ENCODE measurements at regions not wholly inside any gene's neighbourhood (a gene's known extent, or its start where the extent isn't known, plus 50 kb on each side); places are given as distances from the start of the nearest gene placed in this dataset.

DNA sequence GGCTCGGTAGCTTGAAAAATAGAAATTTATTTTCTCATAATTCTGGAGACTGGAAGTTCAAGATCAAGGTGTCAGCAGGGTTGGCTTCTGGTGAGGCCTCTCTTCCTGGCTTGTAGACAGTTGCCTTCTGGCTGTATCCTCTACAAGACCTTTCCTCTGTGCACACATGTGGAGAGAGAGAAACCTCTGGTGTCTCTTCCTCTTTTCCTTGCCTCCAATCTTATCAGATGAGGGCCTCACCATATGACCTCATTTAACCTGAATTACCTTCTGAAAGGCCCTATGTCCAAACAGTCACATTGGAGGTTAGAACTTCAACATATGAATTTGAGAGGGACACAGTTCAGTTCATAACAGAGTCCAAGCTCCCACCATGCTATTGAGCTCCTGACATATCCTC lies 166.4 kb downstream of the TTC8 start:
- no peak for ATAC-seq (ENCODE audit: low read depth)
- Mint-ChIP-seq H3K27me3 (peaks cover 10% of the 10 kb centered on the region), H3K4me3 (no peak overlapping the region), H3K4me1 (no peaks in the 10 kb centered on the region), H3K36me3 (no peaks in the 10 kb centered on the region), H3K9me3 (no peaks in the 10 kb centered on the region), H3K27ac (no peak overlapping the region)
- no peak for DNase-seq (ENCODE audit: low spot score in 2 of 2)

DNA sequence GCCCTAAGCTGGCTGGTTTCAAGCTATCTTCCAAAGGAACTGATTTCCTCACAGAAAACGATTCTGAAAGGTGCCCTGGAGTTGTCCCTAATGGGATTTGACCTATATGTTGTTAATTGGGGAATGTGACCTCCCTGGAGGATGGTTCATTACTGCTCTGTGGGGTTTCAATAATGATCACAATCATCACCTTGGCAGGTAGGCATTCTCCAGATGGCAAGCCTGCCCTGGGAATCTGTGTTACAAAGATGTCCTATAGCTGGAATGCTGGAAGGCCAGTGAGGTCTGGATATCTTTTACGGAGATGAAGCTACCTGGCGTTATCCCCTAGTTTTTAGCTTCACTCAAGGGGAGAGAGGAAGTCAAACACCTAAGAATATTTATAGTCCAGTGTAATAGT lies 167.6 kb downstream of the TTC8 start:
- no peak for ATAC-seq (ENCODE audit: low read depth)
- Mint-ChIP-seq H3K27ac (no peak overlapping the region), H3K36me3 (no peaks in the 10 kb centered on the region), H3K27me3 (peaks cover 14% of the 10 kb centered on the region), H3K4me1 (no peaks in the 10 kb centered on the region), H3K4me3 (no peak overlapping the region), H3K9me3 (no peaks in the 10 kb centered on the region)
- no peak for DNase-seq (ENCODE audit: low spot score in 2 of 2)

- Mint-ChIP-seq H3K4me1 (no peaks in the 10 kb centered on the region), H3K9me3 (no peaks in the 10 kb centered on the region), H3K36me3 (no peaks in the 10 kb centered on the region), H3K27ac (no peak overlapping the region), H3K27me3 (peaks cover 20% of the 10 kb centered on the region), H3K4me3 (no peak overlapping the region)
- ATAC-seq (ENCODE audit: low read depth) (no peak), DNase-seq (ENCODE audit: low spot score in 2 of 2) (no peak)
Observed at GRCh38 chr14:88993946-88994345, 169.5 kb downstream of the TTC8 start.

DNA sequence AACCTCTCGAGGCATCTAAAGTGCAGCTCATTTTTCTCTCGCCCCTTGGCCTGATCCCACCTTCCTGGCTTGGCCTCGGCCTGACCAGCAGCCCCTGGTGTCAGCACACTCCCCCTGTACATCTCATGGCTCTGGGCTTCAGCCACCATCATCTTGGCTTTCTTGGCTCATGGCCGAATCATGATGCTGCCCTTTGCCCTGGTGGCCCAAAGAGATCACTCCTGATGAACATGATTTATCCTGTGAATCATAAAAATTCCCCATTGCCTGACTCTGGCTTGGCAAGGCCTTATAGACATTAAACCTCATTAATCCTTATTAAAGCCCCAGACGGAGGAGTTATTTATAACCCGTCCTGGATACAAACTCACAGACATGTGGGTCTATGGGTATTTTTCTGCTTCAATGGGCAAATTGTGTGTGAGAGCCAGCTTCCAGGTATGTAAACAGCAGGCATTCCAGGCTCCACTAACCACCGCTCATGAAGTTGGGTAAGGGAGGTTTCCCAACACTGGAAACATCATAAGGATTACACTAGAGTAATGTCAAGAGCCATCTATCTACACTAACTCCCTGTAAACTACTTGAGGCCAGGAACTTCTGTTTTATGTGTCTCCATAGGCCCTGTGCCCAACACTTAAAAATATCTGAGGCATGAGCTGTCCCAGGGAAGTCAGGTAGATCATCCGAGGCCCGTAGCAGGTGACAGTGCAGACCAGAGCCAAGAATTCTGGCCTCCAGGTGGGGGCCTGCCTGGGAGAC lies 171.2 kb downstream of the TTC8 start:
- no peaks in the 10 kb centered on the region for H3K4me1 Mint-ChIP-seq

DNA sequence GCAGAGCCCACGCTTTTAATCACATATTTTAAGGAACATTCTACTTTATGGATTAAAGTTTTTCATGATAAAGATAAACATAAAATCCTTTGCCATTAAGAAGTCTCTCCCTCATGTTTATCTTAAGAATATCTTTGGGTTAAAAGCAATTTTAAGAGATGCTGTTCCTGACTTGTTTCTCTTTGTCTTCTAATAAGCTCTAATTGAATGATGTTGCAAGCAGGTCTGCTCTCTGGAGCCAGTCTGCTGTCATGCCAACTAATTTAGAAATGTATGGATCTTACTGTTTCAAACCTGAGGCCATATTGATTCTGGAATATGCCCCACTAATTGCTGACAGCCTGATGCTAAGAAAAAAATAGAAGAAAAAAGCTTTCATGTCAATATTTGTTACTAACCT lies 173.6 kb downstream of the TTC8 start:
- ATAC-seq (ENCODE audit: low read depth), result no peak
- H3K27me3 Mint-ChIP-seq, result peaks cover 18% of the 10 kb centered on the region

More for the DNA sequence above, 171.2 kb downstream of the TTC8 start:
- DNase-seq (ENCODE audit: low spot score in 2 of 2), result no peak
- Mint-ChIP-seq H3K27me3 (peaks cover 20% of the 10 kb centered on the region), H3K36me3 (no peaks in the 10 kb centered on the region), H3K27ac (no peak overlapping the region), H3K4me3 (no peak overlapping the region), H3K9me3 (no peaks in the 10 kb centered on the region)
- ATAC-seq (ENCODE audit: low read depth), result no peak

GRCh38 chr14:88999137-88999536 lies 174.7 kb downstream of the TTC8 start:
- H3K27me3 Mint-ChIP-seq, result peaks cover 21% of the 10 kb centered on the region
- no peak for DNase-seq (ENCODE audit: low spot score in 2 of 2)
- H3K9me3 Mint-ChIP-seq, result peaks cover 2% of the 10 kb centered on the region
- no peak overlapping the region for H3K4me3 Mint-ChIP-seq
- no peaks in the 10 kb centered on the region for H3K4me1 Mint-ChIP-seq
- no peaks in the 10 kb centered on the region for H3K36me3 Mint-ChIP-seq
- no peak overlapping the region for H3K27ac Mint-ChIP-seq
- ATAC-seq (ENCODE audit: low read depth), result no peak

More for the DNA sequence above, 173.6 kb downstream of the TTC8 start:
- H3K27ac Mint-ChIP-seq, result no peak overlapping the region
- no peak for DNase-seq (ENCODE audit: low spot score in 2 of 2)
- no peaks in the 10 kb centered on the region for H3K4me1 Mint-ChIP-seq
- H3K9me3 Mint-ChIP-seq, result no peaks in the 10 kb centered on the region
- H3K36me3 Mint-ChIP-seq, result no peaks in the 10 kb centered on the region
- H3K4me3 Mint-ChIP-seq, result no peak overlapping the region

GRCh38 chr14:89000007-89000942 lies 175.8 kb downstream of the TTC8 start:
- Mint-ChIP-seq H3K4me3 (no peak overlapping the region), H3K27me3 (peaks cover 20% of the 10 kb centered on the region), H3K27ac (no peak overlapping the region), H3K4me1 (no peaks in the 10 kb centered on the region), H3K9me3 (peaks cover 8% of the 10 kb centered on the region), H3K36me3 (no peaks in the 10 kb centered on the region)
- DNase-seq (ENCODE audit: low spot score in 2 of 2) (no peak), ATAC-seq (ENCODE audit: low read depth) (no peak)

DNA sequence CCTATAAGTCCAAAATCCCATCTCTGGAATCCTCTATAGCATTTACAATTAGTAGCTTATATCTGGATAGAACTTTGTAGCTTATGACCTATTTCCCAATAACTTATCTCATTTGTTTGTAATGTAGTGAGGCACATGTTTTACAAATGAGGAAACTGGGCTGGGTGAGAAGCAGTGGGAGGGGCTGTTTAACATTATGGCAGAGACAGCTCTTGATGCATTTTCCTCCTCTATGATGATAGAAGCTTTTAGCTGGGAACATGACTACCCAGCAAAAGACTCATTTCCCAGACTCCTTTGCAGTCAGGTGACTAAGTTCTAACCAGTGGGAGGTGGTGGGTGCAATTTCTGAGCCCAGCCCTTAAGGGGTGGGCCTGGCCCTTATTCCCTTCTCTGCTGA lies 179.7 kb downstream of the TTC8 start:
- Mint-ChIP-seq H3K4me1 (no peaks in the 10 kb centered on the region), H3K4me3 (no peak overlapping the region), H3K27ac (no peak overlapping the region), H3K36me3 (no peaks in the 10 kb centered on the region), H3K9me3 (peaks cover 8% of the 10 kb centered on the region), H3K27me3 (peaks cover 9% of the 10 kb centered on the region)
- ATAC-seq (ENCODE audit: low read depth) (no peak), DNase-seq (ENCODE audit: low spot score in 2 of 2) (no peak)

- no peak overlapping the region for H3K4me3 Mint-ChIP-seq
- no peak for DNase-seq (ENCODE audit: low spot score in 2 of 2)
- no peak for ATAC-seq (ENCODE audit: low read depth)
- H3K27ac Mint-ChIP-seq, result no peak overlapping the region
- peaks cover 8% of the 10 kb centered on the region for H3K9me3 Mint-ChIP-seq
- no peaks in the 10 kb centered on the region for H3K4me1 Mint-ChIP-seq
- no peaks in the 10 kb centered on the region for H3K36me3 Mint-ChIP-seq
- peaks cover 7% of the 10 kb centered on the region for H3K27me3 Mint-ChIP-seq
Observed at GRCh38 chr14:89007906-89008305, 183.5 kb downstream of the TTC8 start.

DNA sequence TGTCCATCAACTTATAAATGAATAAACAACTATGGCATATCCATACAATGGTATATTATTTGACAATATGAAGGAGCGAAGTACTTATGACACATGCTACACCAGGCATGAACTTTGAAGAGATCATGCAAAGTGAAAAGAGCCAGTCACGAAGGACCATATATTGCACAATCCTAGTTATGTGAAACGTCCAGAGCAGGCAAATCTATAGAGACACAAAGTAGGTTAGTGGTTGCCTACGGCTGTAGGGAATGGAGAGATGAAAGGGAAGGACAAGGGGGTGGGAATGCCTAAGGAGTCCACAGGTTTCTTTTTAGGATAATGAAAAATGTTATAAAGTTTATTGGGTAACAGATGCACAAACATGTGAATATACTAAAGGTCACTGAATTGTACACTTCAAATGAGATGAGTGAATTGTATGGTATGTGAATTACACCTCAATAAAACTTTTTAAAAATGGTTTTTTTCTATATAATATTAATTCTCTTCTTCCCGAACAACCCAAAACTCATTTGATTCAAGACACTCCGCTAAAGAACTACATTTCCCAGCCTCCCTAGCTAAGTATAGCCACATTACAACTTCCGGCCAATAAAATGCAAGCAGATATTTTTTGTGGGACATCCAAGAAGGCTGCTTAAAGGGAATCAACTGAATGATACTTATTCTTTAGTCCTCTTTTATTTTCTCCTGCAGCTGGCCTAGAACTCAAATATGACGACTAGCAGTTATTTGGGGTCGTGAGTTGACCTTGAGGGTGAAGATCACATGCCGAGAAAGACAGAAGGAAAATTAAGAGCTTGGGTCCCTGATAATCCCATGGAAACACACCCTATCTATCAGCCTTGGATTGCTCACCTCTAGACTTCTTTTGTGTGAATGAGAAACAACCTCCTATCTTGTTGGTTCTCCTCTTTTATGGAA lies 187.2 kb downstream of the TTC8 start:
- Mint-ChIP-seq H3K9me3 (no peaks in the 10 kb centered on the region), H3K36me3 (no peaks in the 10 kb centered on the region), H3K27ac (no peak overlapping the region), H3K4me3 (no peak overlapping the region), H3K4me1 (no peaks in the 10 kb centered on the region), H3K27me3 (peaks cover 9% of the 10 kb centered on the region)
- DNase-seq (ENCODE audit: low spot score in 2 of 2) (no peak), ATAC-seq (ENCODE audit: low read depth) (no peak)

DNA sequence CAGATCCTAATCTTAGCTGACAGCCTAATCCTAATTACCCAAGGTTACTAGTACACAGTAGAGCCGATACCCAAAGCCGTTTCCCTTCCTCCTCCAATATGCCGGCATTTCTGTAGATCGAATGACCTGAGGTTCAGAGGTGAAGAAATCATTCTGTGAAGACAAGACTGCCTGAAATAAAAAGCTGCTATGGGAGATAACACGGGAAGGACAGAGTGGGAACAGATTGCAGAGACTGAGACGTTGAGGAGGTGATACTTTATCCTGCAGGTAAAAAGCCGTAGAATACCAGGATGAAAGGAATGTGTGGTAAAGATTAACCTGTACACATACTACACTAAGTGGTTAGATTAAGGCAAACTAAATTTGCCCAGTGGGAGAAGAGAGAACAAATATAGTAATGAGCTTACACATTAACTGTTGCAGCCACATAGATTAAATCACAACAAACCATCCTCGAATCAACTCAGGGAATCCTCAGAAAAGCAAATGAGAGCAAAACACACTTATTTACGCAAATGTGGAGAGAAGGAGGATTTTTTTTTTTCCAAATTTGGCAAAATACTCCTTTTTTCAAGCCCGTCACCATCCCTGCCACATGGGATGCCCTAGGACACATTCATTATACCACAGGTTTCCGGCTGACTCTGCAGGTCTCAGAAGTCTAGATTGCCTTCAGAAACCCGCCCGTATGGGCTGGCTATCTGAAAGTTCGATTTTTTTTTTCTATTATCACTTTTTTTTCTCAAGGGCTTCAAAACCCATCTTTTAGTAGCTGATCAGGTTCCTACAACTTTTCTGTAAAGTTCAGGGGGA lies 188.0 kb downstream of the TTC8 start:
- Mint-ChIP-seq H3K27me3 (peaks cover 9% of the 10 kb centered on the region), H3K9me3 (no peaks in the 10 kb centered on the region), H3K36me3 (no peaks in the 10 kb centered on the region), H3K4me3 (no peak overlapping the region), H3K27ac (no peak overlapping the region), H3K4me1 (no peaks in the 10 kb centered on the region)
- no peak for ATAC-seq (ENCODE audit: low read depth)
- DNase-seq (ENCODE audit: low spot score in 2 of 2), result no peak

- DNase-seq (ENCODE audit: low spot score in 2 of 2) (no peak), ATAC-seq (ENCODE audit: low read depth) (peak; percentile 46)
- Mint-ChIP-seq H3K27me3 (peaks cover 9% of the 10 kb centered on the region), H3K4me3 (no peak overlapping the region), H3K9me3 (no peaks in the 10 kb centered on the region), H3K4me1 (no peaks in the 10 kb centered on the region), H3K36me3 (no peaks in the 10 kb centered on the region), H3K27ac (no peak overlapping the region)
Observed at GRCh38 chr14:89013098-89013504, 188.7 kb downstream of the TTC8 start.

Measured in memory B cell (primary cell).